Thyroid gland (tissue), 4 donors: ENCODE measurements at regions not wholly inside any gene's neighbourhood (a gene's known extent, or its start where the extent isn't known, plus 50 kb on each side); places are given as distances from the start of the nearest gene placed in this dataset.

Experiments
- CTCF ChIP-seq, 6 experiments: fragments of 200-600 bp in 3 of 6; fragments of 450-650 bp in 3 of 6; sonication (generic) in 3 of 6; IDR thresholded peaks; one replicate each; pipeline ENCODE4 v1.5.1; 2016 to 2019; ENCODE audit warnings: antibody characterized with exemption in 6 of 6, mild to moderate bottlenecking in 2 of 6, inconsistent platforms in 1 of 6, moderate library complexity in 1 of 6
- POLR2A ChIP-seq, 2 donors: fragments of 450-650 bp; IDR thresholded peaks; one replicate each; pipeline ENCODE4 v1.6.1; 2017; ENCODE audit warnings: antibody characterized with exemption in 2 of 2, mild to moderate bottlenecking in 2 of 2, moderate library complexity in 1 of 2

DNA sequence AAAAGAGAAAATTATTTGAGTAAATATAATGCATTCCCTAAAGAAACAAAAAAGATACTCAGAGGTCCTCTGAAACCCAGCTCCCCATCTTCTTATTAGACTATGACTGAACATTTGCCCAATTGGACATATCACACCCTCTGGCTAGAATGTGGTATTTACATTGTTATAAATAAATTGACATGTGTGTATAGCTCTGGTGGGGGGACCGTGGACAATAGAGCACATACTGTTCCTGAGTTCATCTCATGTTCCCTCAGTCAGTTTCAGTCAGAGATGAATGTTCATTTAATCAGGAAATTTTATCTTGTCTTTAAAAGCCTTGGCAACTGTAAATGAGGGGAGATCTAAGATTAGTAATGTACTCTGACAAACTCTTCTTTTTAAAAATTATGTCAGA is 459.3 kb upstream of the ADAMTS5 start:
- TF ChIP-seq CTCF (IDR thresholded peaks at IDR 0.05) = no peak
- TF ChIP-seq POLR2A (IDR thresholded peaks at IDR 0.05) = no peak
